Loucy (cell line): ENCODE measurements at regions not wholly inside any gene's neighbourhood (a gene's known extent, or its start where the extent isn't known, plus 50 kb on each side); places are given as distances from the start of the nearest gene placed in this dataset.

Source experiments
- H2AFZ ChIP-seq: fragments of 200-600 bp; sonication (generic); 2 replicates; pipeline ENCODE4 v1.6.0; 2016; ENCODE audit warnings: antibody characterized with exemption, mild to moderate bottlenecking, low read length, moderate library complexity
- H3F3A ChIP-seq: fragments of 200-600 bp; 2 replicates; pipeline ENCODE4 v1.6.0; 2016; ENCODE audit warnings: antibody characterized with exemption, low read depth, mild to moderate bottlenecking
- H3K27me3 ChIP-seq: fragments of 200-600 bp; sonication (generic); 2 replicates; pipeline ENCODE4 v1.6.1; 2014; ENCODE audit warnings: low read length, mild to moderate bottlenecking; ENCODE audit not compliant: insufficient read depth, poor library complexity, severe bottlenecking
- H3K36me3 ChIP-seq: fragments of 200-600 bp; sonication (generic); 2 replicates; pipeline ENCODE4 v1.6.1; 2016; ENCODE audit warnings: low read length; ENCODE audit not compliant: insufficient read depth
- H3K4me1 ChIP-seq: fragments of 200-600 bp; sonication (generic); 2 replicates; pipeline ENCODE4 v1.5.1; 2014; ENCODE audit warnings: low read length, mild to moderate bottlenecking; ENCODE audit not compliant: insufficient read depth, poor library complexity, severe bottlenecking
- H3K4me2 ChIP-seq: fragments of 200-600 bp; sonication (generic); 2 replicates; pipeline ENCODE4 v1.6.0; 2014; ENCODE audit warnings: antibody characterized with exemption, low read length, low read depth, mild to moderate bottlenecking; ENCODE audit not compliant: poor library complexity, severe bottlenecking
- H3K4me3 ChIP-seq: fragments of 200-600 bp; sonication (generic); 2 replicates; pipeline ENCODE4 v1.5.1; 2014; ENCODE audit warnings: low read length, mild to moderate bottlenecking, mixed read lengths; ENCODE audit not compliant: poor library complexity, severe bottlenecking
- H3K79me2 ChIP-seq: fragments of 200-600 bp; sonication (generic); 2 replicates; pipeline ENCODE4 v1.6.1; 2014; ENCODE audit warnings: low read length; ENCODE audit not compliant: insufficient read depth
- H3K9ac ChIP-seq: fragments of 200-600 bp; sonication (generic); 2 replicates; pipeline ENCODE4 v1.6.0; 2014; ENCODE audit warnings: mild to moderate bottlenecking, low read depth, low read length, moderate library complexity; ENCODE audit not compliant: poor library complexity, severe bottlenecking
- H3K9me2 ChIP-seq: fragments of 200-600 bp; sonication (generic); replicated peaks from 2 replicates; pipeline ENCODE4 v1.6.1; 2016; ENCODE audit warnings: low read depth, low read length, mixed read lengths
- H3K9me3 ChIP-seq: fragments of 200-600 bp; sonication (generic); 2 replicates; pipeline ENCODE4 v1.6.1; 2014; ENCODE audit warnings: mild to moderate bottlenecking, antibody characterized with exemption, low read length, low read depth; ENCODE audit not compliant: insufficient read depth
- H4K20me1 ChIP-seq: fragments of 200-600 bp; sonication (generic); 2 replicates; pipeline ENCODE4 v1.6.0; 2014; ENCODE audit warnings: antibody characterized with exemption, low read length, mild to moderate bottlenecking; ENCODE audit not compliant: insufficient read depth, poor library complexity, severe bottlenecking
- EZH2phosphoT487 ChIP-seq: fragments of 200-600 bp; IDR thresholded peaks from 2 replicates; pipeline ENCODE4 v1.6.1; 2018; ENCODE audit warnings: antibody characterized with exemption, mild to moderate bottlenecking, moderate library complexity, borderline replicate concordance
- TF ChIP-seq, protein P1 (sequence below): fragments of 200-600 bp; sonication (generic); conservative IDR thresholded peaks from 2 replicates; pipeline ENCODE4 v1.5.1; 2014; ENCODE audit warnings: mild to moderate bottlenecking, antibody characterized with exemption, low read length

DNA sequence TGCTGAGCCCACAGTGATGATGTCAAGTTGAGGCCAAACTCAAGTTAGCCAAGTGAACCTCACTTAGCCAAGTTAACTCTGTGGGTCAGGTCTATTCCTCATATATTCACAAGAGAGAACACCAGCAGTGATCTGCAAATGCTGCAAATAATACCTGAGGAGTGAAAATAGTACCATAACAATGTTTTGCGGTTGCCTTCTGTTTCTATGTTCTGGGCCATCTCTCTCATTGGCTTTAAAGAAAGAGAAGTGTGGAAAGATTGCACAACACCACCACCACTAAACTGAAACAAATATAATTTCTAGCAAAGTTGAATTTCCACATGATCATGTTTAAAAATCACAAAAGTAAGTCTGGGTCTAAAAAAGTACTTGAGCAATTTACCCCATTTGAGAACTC is 211.1 kb upstream of the GALNT5 start:
- no peaks in the 10 kb centered on the region for H3K9me2 ChIP-seq
- no peaks in the 10 kb centered on the region for H4K20me1 ChIP-seq
- no peak overlapping the region for H3K4me2 ChIP-seq
- no peaks in the 10 kb centered on the region for H3K36me3 ChIP-seq
- TF ChIP-seq, protein P1, sequence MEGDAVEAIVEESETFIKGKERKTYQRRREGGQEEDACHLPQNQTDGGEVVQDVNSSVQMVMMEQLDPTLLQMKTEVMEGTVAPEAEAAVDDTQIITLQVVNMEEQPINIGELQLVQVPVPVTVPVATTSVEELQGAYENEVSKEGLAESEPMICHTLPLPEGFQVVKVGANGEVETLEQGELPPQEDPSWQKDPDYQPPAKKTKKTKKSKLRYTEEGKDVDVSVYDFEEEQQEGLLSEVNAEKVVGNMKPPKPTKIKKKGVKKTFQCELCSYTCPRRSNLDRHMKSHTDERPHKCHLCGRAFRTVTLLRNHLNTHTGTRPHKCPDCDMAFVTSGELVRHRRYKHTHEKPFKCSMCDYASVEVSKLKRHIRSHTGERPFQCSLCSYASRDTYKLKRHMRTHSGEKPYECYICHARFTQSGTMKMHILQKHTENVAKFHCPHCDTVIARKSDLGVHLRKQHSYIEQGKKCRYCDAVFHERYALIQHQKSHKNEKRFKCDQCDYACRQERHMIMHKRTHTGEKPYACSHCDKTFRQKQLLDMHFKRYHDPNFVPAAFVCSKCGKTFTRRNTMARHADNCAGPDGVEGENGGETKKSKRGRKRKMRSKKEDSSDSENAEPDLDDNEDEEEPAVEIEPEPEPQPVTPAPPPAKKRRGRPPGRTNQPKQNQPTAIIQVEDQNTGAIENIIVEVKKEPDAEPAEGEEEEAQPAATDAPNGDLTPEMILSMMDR = no peak
- no peak for TF ChIP-seq EZH2phosphoT487
- H2AFZ ChIP-seq = no peak overlapping the region
- H3F3A ChIP-seq = no peaks in the 10 kb centered on the region
- no peak overlapping the region for H3K4me3 ChIP-seq
- no peaks in the 10 kb centered on the region for H3K79me2 ChIP-seq
- H3K9me3 ChIP-seq = no peaks in the 10 kb centered on the region
- H3K4me1 ChIP-seq = no peaks in the 10 kb centered on the region
- no peaks in the 10 kb centered on the region for H3K27me3 ChIP-seq
- no peak overlapping the region for H3K9ac ChIP-seq

DNA sequence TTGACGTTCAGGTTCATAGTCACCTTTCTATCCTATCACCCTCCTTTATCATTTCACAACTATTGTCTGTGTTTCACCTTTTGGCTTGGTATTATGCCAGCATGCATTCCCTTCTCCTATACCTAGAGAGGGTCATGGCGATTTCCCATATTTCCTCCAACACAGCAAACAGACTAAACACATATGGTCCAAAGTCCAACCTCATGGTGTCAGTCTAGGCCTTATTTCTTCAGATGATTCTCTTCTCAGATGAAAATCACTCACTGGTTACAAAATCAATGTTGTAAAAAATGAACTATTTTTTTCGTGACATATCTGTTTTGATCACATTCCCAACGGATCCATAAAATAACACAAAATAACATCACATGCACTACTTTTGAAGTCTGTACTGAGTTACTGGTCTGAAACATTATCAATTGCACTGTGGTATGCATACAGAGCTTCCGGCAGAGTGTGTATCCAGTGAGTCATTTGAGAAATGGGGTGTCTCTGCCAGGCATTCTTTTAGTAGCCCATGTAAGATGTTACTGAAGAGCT is 204.8 kb upstream of the GALNT5 start:
- no peak overlapping the region for H3K4me2 ChIP-seq
- TF ChIP-seq, protein P1 = no peak
- TF ChIP-seq EZH2phosphoT487 = no peak
- no peaks in the 10 kb centered on the region for H3K9me3 ChIP-seq
- no peak overlapping the region for H3K9ac ChIP-seq
- H4K20me1 ChIP-seq = no peaks in the 10 kb centered on the region
- no peaks in the 10 kb centered on the region for H3F3A ChIP-seq
- H3K79me2 ChIP-seq = no peaks in the 10 kb centered on the region
- no peaks in the 10 kb centered on the region for H3K9me2 ChIP-seq
- H3K27me3 ChIP-seq = no peaks in the 10 kb centered on the region
- H3K36me3 ChIP-seq = no peaks in the 10 kb centered on the region
- no peak overlapping the region for H2AFZ ChIP-seq
- no peak overlapping the region for H3K4me3 ChIP-seq
- H3K4me1 ChIP-seq = no peaks in the 10 kb centered on the region

DNA sequence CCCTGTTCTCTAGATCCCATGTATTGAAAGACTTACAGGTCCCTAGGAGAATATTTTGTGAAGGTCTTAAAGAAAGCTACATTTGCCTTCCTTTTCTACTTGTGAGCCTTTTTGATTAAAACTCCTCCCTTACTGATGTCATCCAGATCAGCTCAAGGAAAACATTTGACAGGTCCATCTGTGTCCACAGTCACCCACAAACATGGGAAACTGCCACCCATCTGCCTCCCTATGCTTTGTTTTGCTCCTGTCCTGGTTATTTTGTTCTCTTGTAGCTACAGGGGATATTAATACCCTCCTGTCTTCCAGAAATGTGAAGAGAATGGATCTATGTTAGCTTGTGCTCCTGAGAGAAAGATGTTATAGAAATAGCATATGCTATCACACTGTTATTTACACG is 203.6 kb upstream of the GALNT5 start:
- Histone ChIP-seq H3K79me2 (no peaks in the 10 kb centered on the region), H3K9ac (no peak overlapping the region), H4K20me1 (no peaks in the 10 kb centered on the region), H3K4me2 (no peak overlapping the region), H3K9me3 (no peaks in the 10 kb centered on the region), H3K4me3 (no peak overlapping the region), H3K36me3 (no peaks in the 10 kb centered on the region), H2AFZ (no peak overlapping the region), H3K9me2 (no peaks in the 10 kb centered on the region), H3K4me1 (no peaks in the 10 kb centered on the region), H3K27me3 (no peaks in the 10 kb centered on the region), H3F3A (no peaks in the 10 kb centered on the region)
- TF ChIP-seq, protein P1 = no peak
- no peak for TF ChIP-seq EZH2phosphoT487
